ENCODE measurements at regions not wholly inside any gene's neighbourhood (a gene's known extent, or its start where the extent isn't known, plus 50 kb on each side); places are given as distances from the start of the nearest gene placed in this dataset.

DNA sequence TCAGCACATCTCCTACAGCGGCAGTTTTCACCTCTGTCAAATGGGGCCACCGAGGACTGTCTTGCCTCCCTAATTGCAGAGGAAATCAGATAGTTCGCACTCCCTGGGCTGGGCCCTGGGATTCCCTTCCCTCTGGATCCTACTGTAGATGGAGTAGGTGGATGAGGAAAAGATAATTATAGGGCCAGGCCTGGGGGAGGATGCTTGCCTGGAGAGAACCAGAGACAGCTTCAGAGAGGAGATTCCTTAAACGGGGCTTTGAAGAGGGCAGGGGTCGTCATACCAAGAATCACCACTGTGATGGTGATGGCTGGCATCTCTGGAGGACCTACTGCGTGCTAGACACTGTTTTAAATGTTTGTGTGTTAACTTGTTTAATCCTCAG, 50.8 kb upstream of the SLC6A6 start:
- H3K79me2 ChIP-seq (ENCODE audit: control insufficient read depth in 1 of 2, insufficient read depth in 2 of 2, low read length in 2 of 2) = no peaks in the 10 kb centered on the region
- H3K4me3 ChIP-seq (ENCODE audit: extremely low read depth in 1 of 4, insufficient read depth in 2 of 4, low read depth in 3 of 4, low read length in 4 of 4) = no peak overlapping the region
- ChIA-PET CTCF (ENCODE audit: partially characterized antibody) (interaction anchor here (1.1 to 2.6 kb wide), 7 partner anchors 14 to 196 kb away, joined by 4 to 12 read pairs (median 4); no protein-coding TSS in a partner anchor), POLR2A (ENCODE audit: partially characterized antibody) (interaction anchor here (1.4 kb wide), 1 partner anchor 27 kb away, joined by 3 read pairs; no protein-coding TSS in a partner anchor)
- peaks cover 0 to 10% (median 3%) of the 10 kb centered on the region in 4 experiments; a peak in 6 of 7 replicates for H3K4me1 ChIP-seq (replicated peaks in 1 of 4; ENCODE audit: control insufficient read depth in 3 of 4, insufficient read depth in 4 of 4, low read length in 3 of 4)
- H2BK15ac ChIP-seq (ENCODE audit: low read length) = no peak overlapping the region
- DNase-seq (ENCODE audit: low read depth in 1 of 2, low spot score in 2 of 2) (no peak), FAIRE-seq (no peak)
- H2BK12ac ChIP-seq (ENCODE audit: low read depth, low read length) = no peak overlapping the region
- no peak overlapping the region for H2BK20ac ChIP-seq (ENCODE audit: low read length)
- H3K27me3 ChIP-seq (replicated peaks in 1 of 4; ENCODE audit: control insufficient read depth in 3 of 4, extremely low read depth in 1 of 4, insufficient read depth in 3 of 4, low read length in 3 of 4) = peaks cover 0 to 8% (median 3%) of the 10 kb centered on the region in 4 experiments; a peak in 4 of 7 replicates
- no peaks in the 10 kb centered on the region for H3K23me2 ChIP-seq (ENCODE audit: low read depth, low read length)
- H3K14ac ChIP-seq (ENCODE audit: insufficient read length) = no peak overlapping the region
- H3K36me3 ChIP-seq (ENCODE audit: control insufficient read depth in 2 of 4, insufficient read depth in 4 of 4, low read length in 3 of 4) = no peaks in the 10 kb centered on the region
- no peak overlapping the region for H3K18ac ChIP-seq (ENCODE audit: extremely low read depth, low read length)
- no peak overlapping the region; the same call in 1 of the 2 replicates for H2BK5ac ChIP-seq (ENCODE audit: low read depth, low read length)
- no peak overlapping the region for H3K4me2 ChIP-seq (ENCODE audit: insufficient read depth in 1 of 2, low read depth in 2 of 2, low read length in 2 of 2)
- no peaks in the 10 kb centered on the region for H3K79me1 ChIP-seq (ENCODE audit: low read depth, low read length)
- H2AK5ac ChIP-seq (ENCODE audit: low read depth, low read length) = no peak overlapping the region
- no peak overlapping the region for H3K56ac ChIP-seq (replicated peaks; ENCODE audit: insufficient read length, low read depth, low read length)
- no peak overlapping the region for H3K9ac ChIP-seq (replicated peaks in 1 of 4; ENCODE audit: extremely low read depth in 1 of 4, low read depth in 3 of 4, low read length in 3 of 4)
- H4K91ac ChIP-seq (replicated peaks; ENCODE audit: insufficient read length, low read length) = no peak overlapping the region
- no peaks in the 10 kb centered on the region for H4K20me1 ChIP-seq (replicated peaks in 1 of 2; ENCODE audit: control insufficient read depth in 1 of 2, insufficient read depth in 2 of 2, low read length in 2 of 2)
- H2AFZ ChIP-seq (ENCODE audit: low read length) = no peak overlapping the region
- 79% methylated on average over 6 of the region's 6 CpGs; no CpG with 5 or more reads in 1 of the 2 experiments for WGBS, 2 experiments (ENCODE audit: extremely low coverage in 1 of 2, insufficient coverage in 1 of 2, insufficient read length in 1 of 2, insufficient replicate concordance in 2 of 2, low coverage in 1 of 2, low lambda C conversion rate in 2 of 2, missing lambda C conversion rate in 1 of 2)
- no peak overlapping the region for H3K23ac ChIP-seq (ENCODE audit: insufficient read length)
- no peak for TF ChIP-seq CTBP2 (IDR thresholded peaks at IDR 0.05; ENCODE audit: borderline replicate concordance, insufficient read depth, insufficient read length, low read length)
- TF ChIP-seq CBX5 (IDR thresholded peaks at IDR 0.05; ENCODE audit: low read depth, low read length) = no peak
- TF ChIP-seq POLR2AphosphoS5 (IDR thresholded peaks at IDR 0.05; ENCODE audit: low read depth, low read length) = no peak
- H4K8ac ChIP-seq (ENCODE audit: extremely low read depth, insufficient read depth, low read length) = no peak overlapping the region
- no peaks in the 10 kb centered on the region for H3K9me3 ChIP-seq (ENCODE audit: insufficient read depth in 2 of 2, low read depth in 1 of 2, low read length in 1 of 2)
- H2BK120ac ChIP-seq (replicated peaks; ENCODE audit: low read depth, low read length) = no peak overlapping the region
- H4K5ac ChIP-seq (ENCODE audit: insufficient read length, low read depth, low read length) = no peak overlapping the region
- no peak overlapping the region for H3K4ac ChIP-seq (replicated peaks; ENCODE audit: insufficient read length, low read depth, low read length)
- H3K27ac ChIP-seq (ENCODE audit: low read depth, low read length) = no peak overlapping the region

Data from H1 (cell line).